ENCODE measurements at regions not wholly inside any gene's neighbourhood (a gene's known extent, or its start where the extent isn't known, plus 50 kb on each side); places are given as distances from the start of the nearest gene placed in this dataset.

DNA sequence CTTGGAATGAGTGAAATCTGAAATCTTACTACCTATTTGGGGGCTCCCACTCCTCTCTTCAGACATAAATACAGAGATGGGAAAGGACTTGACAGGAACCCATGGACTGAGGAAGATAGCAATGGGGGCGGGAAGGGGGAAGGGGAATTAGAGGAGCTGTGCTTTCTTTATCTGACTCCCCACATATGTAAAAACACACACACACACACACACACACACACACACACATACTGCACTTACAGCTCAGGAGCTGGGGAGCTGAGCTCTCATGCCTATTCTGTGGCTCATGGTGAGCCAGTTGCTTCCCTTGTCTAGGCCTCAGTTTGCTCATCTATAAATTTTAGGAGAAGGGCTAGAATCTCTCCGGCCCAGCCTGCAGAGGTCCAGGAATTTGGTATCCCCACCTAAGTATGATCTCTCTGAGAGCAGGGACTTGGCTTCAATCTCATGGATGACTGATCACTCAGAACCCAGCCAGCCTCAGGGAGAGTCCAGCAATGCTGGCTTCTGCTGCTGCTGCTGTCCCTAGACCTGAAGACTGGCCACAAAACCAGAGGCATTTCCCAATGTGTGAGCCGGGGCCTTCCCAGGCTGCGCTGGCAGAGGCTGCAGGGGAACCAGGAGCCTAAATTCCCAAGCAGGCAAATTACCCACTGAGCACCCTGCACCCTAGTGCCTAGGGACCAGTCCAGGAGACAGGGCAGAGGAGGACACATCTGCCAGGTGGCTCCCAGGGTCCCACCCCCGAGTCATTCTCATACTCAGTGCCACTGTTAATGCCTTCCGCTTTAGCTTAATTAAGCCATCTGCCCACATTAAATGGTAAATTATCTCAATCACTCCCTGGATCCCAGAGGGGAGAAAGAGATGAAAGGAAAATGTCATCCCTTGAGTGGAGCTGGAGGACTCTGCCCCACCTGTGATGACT, 57.5 kb upstream of the RBM15 start:
- WGBS, 2 donors (ENCODE audit: low coverage in 1 of 2): 86 to 88% methylated on average over 1 to 3 of the region's 6 CpGs

GRCh38 chr1:110282395-110282794, 56.8 kb upstream of the RBM15 start:
- Histone ChIP-seq H3K9me3 (no peaks in the 10 kb centered on the region), H3K4me3 (no peak overlapping the region), H3K4me1 (no peaks in the 10 kb centered on the region), H3K27me3 (no peaks in the 10 kb centered on the region), H3K27ac (no peak overlapping the region), H3K36me3 (no peaks in the 10 kb centered on the region)
- TF ChIP-seq EP300 (IDR thresholded peaks at IDR 0.05): no peak
- TF ChIP-seq POLR2A (IDR thresholded peaks at IDR 0.05): no peak
- TF ChIP-seq, protein P1, sequence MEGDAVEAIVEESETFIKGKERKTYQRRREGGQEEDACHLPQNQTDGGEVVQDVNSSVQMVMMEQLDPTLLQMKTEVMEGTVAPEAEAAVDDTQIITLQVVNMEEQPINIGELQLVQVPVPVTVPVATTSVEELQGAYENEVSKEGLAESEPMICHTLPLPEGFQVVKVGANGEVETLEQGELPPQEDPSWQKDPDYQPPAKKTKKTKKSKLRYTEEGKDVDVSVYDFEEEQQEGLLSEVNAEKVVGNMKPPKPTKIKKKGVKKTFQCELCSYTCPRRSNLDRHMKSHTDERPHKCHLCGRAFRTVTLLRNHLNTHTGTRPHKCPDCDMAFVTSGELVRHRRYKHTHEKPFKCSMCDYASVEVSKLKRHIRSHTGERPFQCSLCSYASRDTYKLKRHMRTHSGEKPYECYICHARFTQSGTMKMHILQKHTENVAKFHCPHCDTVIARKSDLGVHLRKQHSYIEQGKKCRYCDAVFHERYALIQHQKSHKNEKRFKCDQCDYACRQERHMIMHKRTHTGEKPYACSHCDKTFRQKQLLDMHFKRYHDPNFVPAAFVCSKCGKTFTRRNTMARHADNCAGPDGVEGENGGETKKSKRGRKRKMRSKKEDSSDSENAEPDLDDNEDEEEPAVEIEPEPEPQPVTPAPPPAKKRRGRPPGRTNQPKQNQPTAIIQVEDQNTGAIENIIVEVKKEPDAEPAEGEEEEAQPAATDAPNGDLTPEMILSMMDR (IDR thresholded peaks at IDR 0.05): no peak
- no peak for TF ChIP-seq POLR2AphosphoS5 (IDR thresholded peaks at IDR 0.05)
- WGBS, 2 donors (ENCODE audit: low coverage in 1 of 2): 90% methylated on average over 1 of the region's 3 CpGs; no CpG with 5 or more reads in 1 of the 2 donors
- ATAC-seq: no peak

More for the DNA sequence above, 57.5 kb upstream of the RBM15 start:
- no peak for ATAC-seq
- no peak overlapping the region for H3K4me3 ChIP-seq
- no peaks in the 10 kb centered on the region for H3K4me1 ChIP-seq
- no peaks in the 10 kb centered on the region for H3K27me3 ChIP-seq
- H3K36me3 ChIP-seq: no peaks in the 10 kb centered on the region
- H3K9me3 ChIP-seq: no peaks in the 10 kb centered on the region
- no peak overlapping the region for H3K27ac ChIP-seq
- TF ChIP-seq, protein P1 (IDR thresholded peaks at IDR 0.05): no peak
- TF ChIP-seq EP300 (IDR thresholded peaks at IDR 0.05) (no peak), POLR2A (IDR thresholded peaks at IDR 0.05) (no peak), POLR2AphosphoS5 (IDR thresholded peaks at IDR 0.05) (no peak)

DNA sequence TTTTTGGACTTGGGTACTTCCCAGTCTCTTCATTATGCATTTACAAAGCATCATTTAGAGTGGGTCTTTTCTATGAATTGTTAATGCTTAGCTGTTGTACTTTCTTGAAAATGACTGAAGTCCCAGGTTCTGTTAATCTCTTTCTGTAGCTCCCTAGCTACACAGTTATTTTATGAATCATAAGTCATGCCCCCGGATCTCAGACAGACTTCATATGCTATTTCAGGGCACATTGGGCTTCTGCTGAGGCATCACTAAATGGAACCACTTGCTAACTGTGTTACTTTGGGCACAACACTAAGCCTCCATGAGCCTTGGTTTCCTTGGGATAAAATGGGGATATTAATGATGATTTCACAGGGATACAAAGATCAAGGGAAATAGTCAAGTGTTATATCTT, 55.5 kb upstream of the RBM15 start:
- H3K27ac ChIP-seq: no peak overlapping the region
- H3K4me3 ChIP-seq: no peak overlapping the region
- H3K9me3 ChIP-seq: no peaks in the 10 kb centered on the region
- no peaks in the 10 kb centered on the region for H3K36me3 ChIP-seq
- TF ChIP-seq EP300 (IDR thresholded peaks at IDR 0.05): no peak
- TF ChIP-seq POLR2AphosphoS5 (IDR thresholded peaks at IDR 0.05): no peak
- TF ChIP-seq, protein P1 (IDR thresholded peaks at IDR 0.05): no peak
- no peak for TF ChIP-seq POLR2A (IDR thresholded peaks at IDR 0.05)
- no peak for ATAC-seq
- no peaks in the 10 kb centered on the region for H3K27me3 ChIP-seq
- WGBS, 2 donors (ENCODE audit: low coverage in 1 of 2): 57% methylated on average over 1 of the region's 1 CpG
- no peaks in the 10 kb centered on the region for H3K4me1 ChIP-seq

DNA sequence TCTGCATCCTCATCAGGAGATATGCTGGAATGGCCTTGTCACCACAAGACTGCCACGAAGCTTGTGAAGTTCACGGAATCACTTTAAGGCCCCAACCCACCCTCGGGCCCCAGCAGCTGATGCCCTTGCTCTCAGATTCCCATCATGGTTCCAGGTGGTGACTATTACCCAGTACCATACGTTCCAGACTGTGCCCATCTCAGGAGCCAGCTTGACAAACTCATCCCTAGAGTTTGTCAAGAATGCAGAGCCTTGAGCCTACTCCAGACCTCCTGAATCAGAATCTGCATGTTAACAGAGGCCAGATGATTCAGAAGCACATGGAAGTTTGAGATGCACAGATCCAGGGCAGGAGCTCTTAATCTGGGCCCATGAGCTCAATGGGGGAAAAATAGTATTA, 53.9 kb upstream of the RBM15 start:
- TF ChIP-seq POLR2A (IDR thresholded peaks at IDR 0.05) (no peak), EP300 (IDR thresholded peaks at IDR 0.05) (no peak), POLR2AphosphoS5 (IDR thresholded peaks at IDR 0.05) (no peak)
- TF ChIP-seq, protein P1 (IDR thresholded peaks at IDR 0.05): no peak
- no peaks in the 10 kb centered on the region for H3K27me3 ChIP-seq
- no peaks in the 10 kb centered on the region for H3K9me3 ChIP-seq
- no peak overlapping the region for H3K4me3 ChIP-seq
- no peak overlapping the region for H3K27ac ChIP-seq
- no peak for ATAC-seq
- H3K36me3 ChIP-seq: no peaks in the 10 kb centered on the region
- no peaks in the 10 kb centered on the region for H3K4me1 ChIP-seq
- 82 to 100% methylated on average over 1 to 4 of the region's 4 CpGs for WGBS, 2 donors (ENCODE audit: low coverage in 1 of 2)

DNA sequence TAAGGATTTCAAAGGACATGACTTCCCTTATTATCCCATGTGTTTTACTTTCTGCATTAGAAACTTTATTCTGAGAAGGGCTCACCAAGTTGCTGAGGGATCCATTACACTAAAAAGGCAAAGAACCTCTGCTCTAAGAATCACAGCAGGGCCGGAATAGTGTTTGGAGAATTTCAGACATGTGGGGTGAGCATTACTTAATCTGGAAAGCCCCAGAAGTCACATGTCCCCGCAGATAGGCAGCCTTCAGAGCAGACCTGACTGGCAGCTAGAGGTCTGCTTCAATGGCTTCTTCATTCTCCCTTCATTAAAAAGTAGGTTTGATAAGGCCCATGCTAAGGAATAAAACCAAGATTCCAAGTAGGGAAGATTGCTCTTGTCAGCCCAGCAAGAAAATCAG, 52.6 kb upstream of the RBM15 start:
- ATAC-seq: no peak
- Histone ChIP-seq H3K4me1 (no peaks in the 10 kb centered on the region), H3K36me3 (no peaks in the 10 kb centered on the region), H3K27ac (no peak overlapping the region), H3K4me3 (no peak overlapping the region), H3K9me3 (no peaks in the 10 kb centered on the region), H3K27me3 (no peaks in the 10 kb centered on the region)
- 33 to 71% methylated on average over 1 to 2 of the region's 2 CpGs for WGBS, 2 donors (ENCODE audit: low coverage in 1 of 2)
- TF ChIP-seq, protein P1 (IDR thresholded peaks at IDR 0.05): no peak
- TF ChIP-seq POLR2AphosphoS5 (IDR thresholded peaks at IDR 0.05) (no peak), EP300 (IDR thresholded peaks at IDR 0.05) (no peak), POLR2A (IDR thresholded peaks at IDR 0.05) (no peak)
